ENCODE measurements at regions not wholly inside any gene's neighbourhood (a gene's known extent, or its start where the extent isn't known, plus 50 kb on each side); places are given as distances from the start of the nearest gene placed in this dataset.

DNA sequence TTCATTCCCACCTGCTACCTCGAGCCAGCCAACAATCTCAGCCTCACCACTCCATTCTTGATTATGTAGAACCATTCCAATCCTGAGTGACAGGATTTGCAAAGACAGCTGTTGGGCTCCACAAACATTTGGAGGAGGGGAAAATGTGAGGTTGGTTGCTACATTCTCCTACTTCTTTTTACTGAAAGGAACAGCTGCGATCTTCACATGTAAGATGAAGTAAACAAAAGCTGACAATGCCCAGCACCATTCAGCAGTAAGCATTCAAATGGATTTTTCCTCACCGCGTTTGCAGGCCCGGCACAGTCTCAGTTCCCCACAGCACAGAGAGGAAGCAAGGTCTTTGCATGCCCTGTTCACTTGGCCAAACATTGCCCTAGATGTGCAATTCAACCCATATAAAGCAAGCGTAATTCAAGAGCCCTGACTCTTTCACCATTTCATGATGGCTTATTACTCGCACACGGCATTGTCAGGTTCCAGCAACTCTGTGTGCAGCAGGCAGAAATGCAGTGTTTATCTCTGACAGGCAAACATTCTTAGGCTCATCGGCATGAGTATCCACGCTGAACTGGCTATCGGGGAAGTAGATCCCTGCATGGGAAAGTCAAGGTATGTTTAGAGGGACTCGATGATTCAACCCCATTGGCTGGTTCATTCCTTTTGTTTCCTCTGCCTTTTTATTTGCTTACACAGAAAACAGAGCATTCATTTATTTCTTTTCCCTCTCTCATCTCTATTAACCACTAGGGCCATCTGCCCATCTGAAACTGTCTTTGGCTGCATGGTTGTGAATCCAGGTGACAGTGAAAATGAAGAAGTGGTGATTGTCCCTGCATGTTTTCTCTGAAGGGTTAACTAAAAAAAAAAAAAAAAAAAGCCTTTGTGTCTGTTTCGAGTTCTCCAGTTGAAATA, 236.1 kb upstream of the PLEKHG7 start:
- no peak for DNase-seq (ENCODE audit: low read depth in 3 of 3)

DNA sequence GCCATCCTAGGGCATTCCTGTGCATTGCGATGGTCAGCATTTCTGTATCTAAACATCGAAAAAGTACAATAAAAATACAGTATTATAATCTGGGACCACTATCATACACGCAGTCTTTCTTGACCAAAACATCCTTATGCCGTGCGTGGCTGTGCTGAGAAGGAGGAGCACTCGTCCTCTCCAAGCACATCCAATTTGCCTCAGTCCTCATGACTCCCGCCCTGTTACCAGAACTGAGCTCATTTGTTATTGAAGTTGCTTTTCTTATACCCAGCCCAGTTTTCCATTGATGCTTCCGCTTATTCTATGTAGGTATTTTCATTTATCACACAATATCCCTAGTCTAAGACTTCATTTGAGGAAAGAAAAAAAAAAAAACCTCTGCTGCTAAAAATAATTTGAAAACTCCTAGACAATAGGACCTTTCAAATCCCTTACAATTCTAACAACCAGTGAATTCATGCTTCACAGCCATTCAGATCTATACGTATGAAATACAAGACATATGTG, 236.9 kb upstream of the PLEKHG7 start:
- DNase-seq (ENCODE audit: low read depth in 3 of 3): no peak

DNA sequence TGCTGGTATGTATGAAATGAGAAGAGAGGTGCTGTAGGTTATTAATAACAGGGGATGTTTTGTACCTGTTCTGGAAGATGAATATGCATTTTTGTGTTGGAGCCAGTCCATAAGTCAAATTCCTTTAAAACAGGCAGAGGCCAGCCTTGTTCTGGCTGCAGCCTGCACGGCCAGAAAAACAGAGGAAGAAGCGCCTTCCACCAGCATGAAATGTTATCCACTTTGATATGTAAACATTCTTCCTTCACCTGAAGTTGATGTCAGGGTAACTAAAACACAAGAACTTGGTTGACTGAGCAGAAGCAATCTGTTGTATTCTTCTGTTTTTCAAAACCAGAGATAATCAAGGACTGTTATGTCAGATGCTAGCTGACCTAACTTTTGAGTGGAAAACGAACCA, 237.9 kb upstream of the PLEKHG7 start:
- DNase-seq (ENCODE audit: low read depth in 3 of 3): no peak

DNA sequence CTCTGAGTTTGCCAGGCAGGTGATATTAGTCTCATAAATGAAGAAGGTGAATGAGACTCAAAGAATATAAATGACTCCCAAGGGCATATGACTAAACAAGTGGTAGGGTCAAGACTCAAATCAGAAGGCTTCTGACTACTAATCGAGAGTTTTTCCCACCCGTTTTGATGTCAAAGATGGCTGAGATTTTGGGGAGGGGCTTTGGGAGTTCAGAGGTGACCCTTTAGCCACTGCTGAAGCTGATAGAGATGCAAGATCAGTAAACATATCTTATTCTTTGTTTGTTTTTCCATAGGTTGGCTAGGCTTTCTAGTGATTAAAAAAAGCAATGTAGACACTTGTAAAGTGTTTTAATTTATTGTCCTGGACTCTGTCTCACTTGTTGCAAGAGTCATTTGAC, 239.6 kb upstream of the PLEKHG7 start:
- DNase-seq (ENCODE audit: low read depth in 3 of 3): no peak

DNA sequence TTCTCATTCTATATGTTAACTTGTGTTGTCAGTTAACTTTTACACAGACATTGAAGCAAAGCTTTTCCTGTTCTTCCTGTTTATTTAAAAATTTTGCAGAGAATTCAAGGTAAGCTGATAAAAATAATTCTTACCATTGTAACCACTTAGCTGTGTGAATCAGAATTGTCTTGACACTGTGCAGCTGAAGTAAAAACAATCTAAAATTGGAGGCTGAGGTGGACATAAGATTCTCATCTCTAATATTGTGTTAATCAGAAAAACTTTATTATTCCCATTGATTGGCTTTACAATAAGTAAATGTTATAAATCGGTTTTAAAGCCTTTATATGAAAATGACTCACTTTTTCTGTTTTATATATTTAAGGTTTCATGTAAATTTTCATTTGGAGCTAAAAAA, 240.3 kb upstream of the PLEKHG7 start:
- no peak for DNase-seq (ENCODE audit: low read depth in 3 of 3)

DNA sequence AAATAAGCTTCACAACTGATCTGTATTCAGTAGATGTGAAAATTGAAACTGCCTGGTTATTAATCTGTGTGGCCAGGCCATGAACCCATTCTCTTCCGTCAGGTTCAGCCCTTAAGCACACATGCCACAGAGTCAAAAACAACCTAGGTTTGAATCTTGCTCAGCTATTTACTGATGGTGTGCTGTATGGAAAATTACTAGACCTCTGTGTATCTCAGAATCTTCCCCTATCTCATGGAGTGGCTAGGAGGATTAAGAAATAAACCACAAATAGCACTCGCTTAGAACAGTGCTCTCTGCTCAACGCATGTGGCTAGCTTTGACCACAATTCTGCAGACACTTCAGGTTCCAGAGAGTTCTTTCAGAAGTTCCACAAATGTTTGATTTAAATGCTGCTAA, 240.7 kb upstream of the PLEKHG7 start:
- DNase-seq (ENCODE audit: low read depth in 3 of 3): no peak

DNA sequence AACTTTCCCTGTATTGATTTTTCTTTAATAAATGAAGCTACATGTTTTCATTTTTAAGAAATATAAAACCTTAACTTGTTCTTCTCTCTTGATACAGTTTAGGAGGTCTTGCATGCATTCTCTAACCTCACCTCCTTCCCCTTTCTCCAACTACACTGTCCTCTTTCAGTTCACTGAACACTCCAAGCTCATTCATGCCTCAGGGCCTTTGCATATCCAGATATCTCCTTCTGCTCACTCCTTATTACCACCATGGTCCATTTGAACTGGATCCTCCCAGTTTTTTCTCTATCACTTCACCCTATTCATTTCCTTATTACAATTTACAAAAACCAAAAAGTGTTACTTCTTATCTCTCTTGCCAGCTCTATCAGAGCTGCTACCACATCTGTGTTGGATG, 242.9 kb upstream of the PLEKHG7 start:
- DNase-seq (ENCODE audit: low read depth in 3 of 3): no peak

DNA sequence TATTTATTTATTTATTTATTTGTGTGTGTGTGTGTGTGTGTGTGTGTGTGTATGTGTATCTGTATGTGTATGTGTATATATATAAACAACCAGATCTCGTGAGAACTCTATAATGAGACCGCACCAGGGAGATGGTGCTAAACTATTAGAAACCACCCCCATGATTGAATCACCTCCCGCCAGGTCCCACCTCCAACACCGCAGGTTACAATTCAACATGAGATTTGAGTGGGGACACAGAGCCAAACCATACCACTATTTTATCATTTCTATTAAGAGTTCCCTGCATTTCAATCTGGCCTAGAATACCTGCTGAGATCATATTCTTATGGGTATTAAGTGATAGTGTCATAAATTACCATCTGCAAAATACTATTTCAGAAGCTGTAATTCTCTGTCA, 243.8 kb upstream of the PLEKHG7 start:
- DNase-seq (ENCODE audit: low read depth in 3 of 3): no peak

DNA sequence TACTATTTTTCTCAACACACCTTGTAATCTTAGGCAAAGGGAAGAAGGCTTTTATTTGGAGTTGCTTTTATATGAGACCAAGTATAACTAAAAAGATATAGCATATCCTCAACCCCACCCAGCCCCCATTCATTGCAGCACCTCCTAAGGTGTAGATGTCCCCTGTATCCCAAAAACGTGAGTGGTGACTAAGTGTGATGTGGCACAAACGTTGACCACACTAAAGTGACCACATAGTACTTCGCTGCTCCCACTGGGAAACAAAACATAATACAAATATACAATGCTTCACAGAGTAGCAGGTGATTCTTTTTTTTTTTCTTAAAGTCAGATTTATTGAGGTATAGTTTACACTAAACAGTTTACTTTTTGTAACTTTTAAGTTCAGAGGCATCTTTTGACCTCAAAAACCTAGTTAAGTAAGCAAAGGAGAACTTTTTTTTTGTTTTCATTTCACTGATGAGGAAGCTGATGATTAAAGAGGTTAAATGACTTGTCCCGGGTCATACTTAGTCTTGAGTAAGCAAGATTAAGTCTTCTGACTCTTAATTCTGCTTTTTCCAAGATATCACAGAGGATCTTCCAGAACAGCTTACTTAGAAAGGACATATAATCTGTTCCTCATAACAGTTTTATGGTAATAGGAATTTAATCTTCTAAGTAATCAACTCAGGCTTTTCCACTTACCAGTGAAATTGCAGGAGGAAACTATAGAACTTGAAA, 245.2 kb upstream of the PLEKHG7 start:
- no peak for DNase-seq (ENCODE audit: low read depth in 3 of 3)

DNA sequence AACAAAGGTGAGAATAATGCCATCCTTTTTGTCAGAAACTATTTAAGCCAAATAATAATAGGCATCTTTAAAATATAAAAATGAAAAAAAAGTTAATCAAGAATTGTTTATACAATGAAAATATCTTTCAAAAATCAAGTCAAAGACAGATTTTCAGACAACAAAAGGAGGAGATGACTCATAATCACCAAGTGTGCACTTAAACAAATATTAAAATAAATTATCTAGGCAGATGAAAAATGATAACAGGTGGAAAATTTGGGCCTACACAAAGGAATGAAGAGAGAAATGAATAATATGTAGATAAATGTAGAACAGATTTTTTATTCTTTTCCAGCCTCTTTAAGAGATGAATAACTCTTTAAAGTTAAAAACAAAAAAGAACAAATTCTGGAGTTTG, 250.0 kb upstream of the PLEKHG7 start:
- DNase-seq (ENCODE audit: low read depth in 3 of 3): no peak

DNA sequence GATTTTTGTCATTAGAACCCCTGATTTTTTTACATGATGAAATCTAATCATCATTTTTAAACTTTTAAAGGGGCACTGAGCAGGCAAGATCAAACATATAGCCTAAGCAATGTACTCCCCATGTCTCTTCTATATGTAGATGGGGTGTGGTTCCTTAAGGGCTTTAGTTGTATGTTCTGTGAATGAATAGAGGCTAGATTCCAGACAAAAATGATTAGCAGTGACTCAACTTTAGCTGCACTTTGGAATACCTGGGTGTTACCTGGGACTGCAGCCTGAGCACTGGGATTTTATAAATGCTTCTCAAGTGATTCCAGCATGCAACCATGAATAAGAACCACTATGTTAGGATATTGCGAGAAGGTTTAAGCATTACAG, 256.7 kb upstream of the PLEKHG7 start:
- no peak for DNase-seq (ENCODE audit: low read depth in 3 of 3)

DNA sequence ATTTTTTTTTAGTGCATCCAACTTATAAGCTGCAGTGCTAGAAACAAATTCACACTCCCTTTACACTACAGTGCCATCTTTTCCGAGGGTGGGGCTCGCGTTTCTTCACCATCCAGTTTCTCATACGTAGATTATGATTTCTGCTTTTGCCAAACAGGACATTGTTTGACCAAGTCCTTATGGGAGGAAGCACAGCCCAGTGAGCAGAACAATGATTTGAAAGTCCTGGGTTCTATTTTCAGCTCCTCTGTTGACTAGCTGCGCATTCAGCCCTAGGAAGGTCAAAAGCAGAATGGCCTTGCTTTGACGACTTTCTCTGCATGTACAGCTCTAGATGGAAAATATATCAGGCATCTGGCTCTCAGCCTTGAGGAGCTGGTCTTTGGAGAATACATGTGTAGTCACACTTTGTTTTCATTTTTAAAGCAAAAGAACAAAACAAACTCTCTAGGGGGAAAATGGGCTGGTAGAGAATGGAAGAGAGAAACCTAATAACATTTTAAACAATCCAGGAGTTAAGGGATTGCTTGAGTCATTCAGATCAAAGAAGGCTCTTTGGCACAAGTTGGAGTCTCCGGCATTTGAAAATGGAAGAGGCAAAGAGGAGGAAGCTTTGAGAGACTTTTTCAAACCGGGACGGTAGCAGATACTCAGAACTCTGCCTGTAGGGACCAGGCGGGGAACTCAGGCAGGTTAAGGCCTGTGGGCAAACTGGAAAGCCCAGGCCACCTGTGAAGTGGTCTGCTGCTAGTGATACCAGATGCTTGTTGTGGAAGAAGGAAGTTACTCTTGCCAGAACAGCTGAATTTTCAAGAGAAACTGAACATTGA, 257.3 kb upstream of the PLEKHG7 start:
- DNase-seq (ENCODE audit: low read depth in 3 of 3): no peak

DNA sequence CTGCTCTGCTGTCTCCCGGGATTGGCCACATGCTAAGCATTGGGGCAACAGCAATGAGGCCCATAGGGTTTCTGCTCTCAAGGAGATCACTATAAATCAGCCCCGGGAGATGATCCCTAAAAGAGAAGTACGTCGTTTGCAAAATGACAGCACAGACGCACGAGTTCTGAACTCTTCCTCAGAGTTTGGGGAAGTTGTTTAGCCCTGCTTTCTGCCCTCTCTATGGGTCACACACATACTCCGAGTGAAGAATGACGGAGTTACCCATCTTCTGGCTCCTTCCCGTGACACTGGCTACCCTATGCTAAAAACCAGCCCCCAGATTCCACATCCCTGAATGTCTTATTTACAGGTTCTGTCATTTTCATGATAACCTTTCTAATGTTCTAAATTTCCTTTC, 258.0 kb upstream of the PLEKHG7 start:
- no peak for DNase-seq (ENCODE audit: low read depth in 3 of 3)

DNA sequence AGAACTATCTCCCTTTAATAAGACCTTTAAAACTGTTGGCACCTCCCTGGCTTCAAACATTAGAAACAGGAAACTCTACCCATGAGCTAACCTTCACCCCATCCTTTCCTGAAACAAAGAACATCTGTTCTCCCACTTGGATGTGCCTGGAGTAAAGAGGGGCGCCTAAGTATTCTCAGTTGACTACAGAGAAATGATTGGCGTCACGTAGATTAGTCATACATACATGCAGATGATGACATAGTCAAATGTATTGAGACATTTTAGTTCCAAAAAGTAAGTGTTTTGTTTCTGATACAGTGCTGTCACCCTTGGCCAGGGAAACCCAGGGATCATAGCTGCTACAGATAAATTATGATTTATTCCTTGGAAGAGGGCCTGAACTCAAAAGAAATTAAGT, 260.0 kb upstream of the PLEKHG7 start:
- DNase-seq (ENCODE audit: low read depth in 3 of 3): no peak

DNA sequence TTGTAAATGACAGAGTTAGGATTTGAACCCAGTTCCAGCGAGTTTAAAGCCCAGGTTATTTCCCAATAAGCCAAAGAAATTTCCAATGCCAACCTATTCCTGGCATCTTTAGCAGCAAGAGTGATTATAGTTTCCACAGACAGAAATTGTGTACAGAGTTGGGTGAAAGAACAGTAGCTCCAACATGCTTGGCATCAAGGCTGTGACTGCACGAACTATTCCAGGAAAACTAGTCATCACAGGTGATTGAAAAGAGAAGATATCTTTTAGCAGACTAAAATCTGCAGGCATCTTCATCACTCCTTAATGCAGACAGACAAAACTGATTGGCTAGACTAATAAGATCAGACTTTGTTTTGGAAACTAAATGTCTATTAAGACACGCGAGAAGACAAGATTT, 262.7 kb upstream of the PLEKHG7 start:
- DNase-seq (ENCODE audit: low read depth in 3 of 3): no peak

DNA sequence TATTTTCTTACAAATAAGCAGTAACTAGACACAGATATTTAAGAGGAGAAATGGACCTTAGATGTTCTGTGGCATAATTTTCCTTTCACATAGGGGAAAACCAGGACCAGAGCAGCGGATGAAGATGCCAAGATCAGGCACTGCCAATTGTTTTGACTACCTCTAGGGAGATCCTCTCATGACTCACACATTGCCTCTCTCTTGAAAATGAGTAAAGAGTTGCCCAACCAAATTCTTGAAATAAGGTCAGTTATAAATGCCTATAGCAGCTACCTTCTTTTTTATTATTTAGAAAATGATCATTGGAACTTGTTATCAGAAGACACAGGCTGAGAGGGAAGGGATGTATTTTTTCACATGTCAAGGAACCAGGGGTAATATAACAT, 263.4 kb upstream of the PLEKHG7 start:
- no peak for DNase-seq (ENCODE audit: low read depth in 3 of 3)

DNA sequence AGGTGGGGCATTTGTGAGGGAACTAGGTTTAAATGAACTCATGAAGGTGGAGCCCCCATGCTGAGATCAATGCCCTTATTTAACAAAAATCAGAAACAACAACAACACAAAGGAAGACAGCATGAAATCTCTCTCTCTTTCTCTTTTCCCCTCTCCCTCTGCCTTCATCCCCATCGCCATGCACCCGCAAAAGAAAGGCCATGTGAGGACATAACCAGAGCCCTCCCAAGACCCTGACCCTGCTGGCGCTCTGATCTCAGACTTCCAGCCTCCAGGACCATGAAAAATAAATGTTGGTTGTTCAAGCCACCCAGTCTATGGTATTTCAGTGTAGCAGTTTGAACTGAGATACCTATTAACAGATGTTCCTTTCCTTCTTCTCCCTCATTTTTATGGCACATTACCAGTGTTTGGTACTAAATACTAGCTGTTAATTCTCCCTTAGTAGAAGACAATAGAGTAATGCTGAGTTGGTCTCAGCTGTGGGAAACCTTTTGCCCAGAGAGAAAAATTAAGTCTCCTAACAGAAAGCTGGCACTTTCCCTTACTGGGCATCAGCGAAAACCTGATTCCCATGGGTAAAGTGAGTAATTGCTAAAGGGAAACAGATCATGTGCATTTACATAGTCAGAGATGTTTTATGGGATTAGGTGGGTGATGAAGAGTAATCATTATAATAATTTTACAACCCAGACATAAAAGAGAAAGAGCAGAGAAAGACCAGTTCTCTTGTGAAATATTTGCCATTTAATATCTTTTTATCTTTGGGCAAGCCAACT, 264.0 kb upstream of the PLEKHG7 start:
- DNase-seq (ENCODE audit: low read depth in 3 of 3): no peak

DNA sequence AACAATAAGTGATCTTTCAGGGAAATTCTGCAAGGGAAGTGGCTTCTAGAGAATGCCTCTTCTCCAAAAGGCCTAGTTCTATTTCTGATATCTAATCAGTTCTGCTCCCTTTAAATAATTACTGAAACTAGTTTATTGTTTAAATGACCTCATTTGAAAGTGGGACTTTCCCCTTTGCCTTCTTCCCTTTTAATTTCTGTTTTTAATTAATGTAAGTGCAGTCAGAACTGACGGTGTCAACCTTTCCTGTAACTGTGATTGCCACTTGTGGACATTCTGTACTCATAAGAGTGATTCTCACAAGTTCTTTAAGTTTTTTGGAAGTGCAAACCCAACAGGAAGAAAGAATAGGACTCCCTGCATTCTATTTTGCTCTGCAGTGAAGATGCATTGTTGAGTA, 265.3 kb upstream of the PLEKHG7 start:
- DNase-seq (ENCODE audit: low read depth in 3 of 3): no peak

DNA sequence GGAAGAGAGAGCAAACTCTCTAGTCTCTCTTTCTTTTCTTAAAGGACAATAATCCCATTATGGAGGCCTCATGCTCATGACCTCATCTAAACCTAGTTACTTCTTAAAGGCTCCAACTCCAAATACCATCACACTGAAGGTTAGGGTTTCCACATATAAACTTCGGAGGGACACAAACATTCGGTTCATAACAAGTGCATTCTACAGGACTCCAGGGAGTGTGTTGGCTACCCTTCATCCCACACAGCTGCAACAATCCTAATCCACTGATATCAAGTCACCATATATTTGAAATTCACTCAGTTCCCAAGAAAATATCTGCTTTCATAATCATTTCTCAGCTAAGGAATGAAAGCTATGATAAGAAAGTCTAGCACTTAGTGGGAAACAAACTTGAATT, 265.9 kb upstream of the PLEKHG7 start:
- DNase-seq (ENCODE audit: low read depth in 3 of 3): no peak

DNA sequence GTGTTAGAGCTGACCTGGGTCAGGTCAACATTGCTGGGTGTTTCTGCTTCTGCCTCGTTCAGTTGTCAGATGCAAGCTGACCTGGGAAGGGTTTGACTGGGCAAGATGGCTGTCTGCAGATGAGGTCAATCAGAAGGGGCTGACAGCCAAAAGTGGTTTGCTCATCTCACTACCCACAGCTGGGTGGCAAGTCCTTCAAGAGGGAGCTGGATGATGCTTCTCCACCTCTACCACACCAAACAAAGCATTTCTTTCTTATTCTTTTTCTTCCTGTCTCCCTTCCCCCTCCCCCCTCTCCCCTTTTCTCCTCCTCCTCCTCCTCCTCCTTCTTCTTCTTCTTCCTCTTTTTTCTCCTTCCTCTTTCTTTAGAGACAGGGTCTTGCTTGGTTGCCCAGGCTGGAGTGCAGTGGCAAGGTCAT, 268.2 kb upstream of the PLEKHG7 start:
- no peak for DNase-seq (ENCODE audit: low read depth in 3 of 3)

DNA sequence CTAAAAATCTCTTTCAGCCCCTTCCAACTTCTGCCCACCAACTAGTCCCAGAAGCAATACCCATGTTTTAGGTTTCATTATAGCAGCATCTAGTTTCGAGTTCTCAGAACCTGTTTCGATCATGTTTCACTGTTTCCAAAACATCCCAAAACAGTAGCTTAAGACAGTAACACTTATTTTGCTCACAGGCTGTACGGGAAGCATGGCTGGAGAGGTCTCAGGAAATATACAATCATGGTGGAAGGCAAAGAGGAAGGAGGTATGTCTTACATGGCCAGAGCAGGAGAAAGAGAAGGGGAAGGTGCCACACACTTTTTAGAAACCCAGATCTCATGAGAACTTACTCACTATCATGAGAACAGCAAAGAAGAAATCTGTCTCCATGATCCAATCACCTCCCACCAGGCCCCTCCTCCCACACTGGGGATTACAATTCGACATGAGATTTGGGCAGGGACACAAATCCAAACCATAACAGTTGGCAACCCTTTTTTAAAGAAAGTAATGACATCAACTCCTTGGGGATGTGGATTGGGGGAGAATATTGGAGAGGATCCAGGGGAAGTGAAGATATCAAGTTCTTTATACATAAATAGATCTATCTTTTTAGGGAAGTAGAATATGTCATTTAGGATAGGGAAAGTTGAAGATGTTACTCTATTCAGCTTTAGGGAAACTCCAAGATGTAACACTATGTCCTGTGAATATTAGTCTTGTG, 269.9 kb upstream of the PLEKHG7 start:
- no peak for DNase-seq (ENCODE audit: low read depth in 3 of 3)

All from stimulated activated CD4-positive, alpha-beta T cell treated with anti-CD3 and anti-CD28 coated beads, TNF-alpha, amount 100 ng/mL, for 48 hours (primary cell).